Omental fat pad (tissue), 3 donors: ENCODE measurements at regions not wholly inside any gene's neighbourhood (a gene's known extent, or its start where the extent isn't known, plus 50 kb on each side); places are given as distances from the start of the nearest gene placed in this dataset.

ENCODE experiments used
- ATAC-seq: fragments of 150-250 bp; one replicate; pipeline ENCODE4 v1.9.1; 2016; ENCODE audit warnings: mild to moderate bottlenecking, moderate library complexity; ENCODE audit not compliant: low FRiP score
- DNase-seq: peaks from one replicate; pipeline ENCODE4 v3.0.0-alpha.2; 2019; ENCODE audit warnings: low spot score
- TF ChIP-seq, protein P1 (sequence below), 3 donors: fragments of 450-650 bp; IDR thresholded peaks; one replicate each; pipeline ENCODE4 v1.5.1; 2016 to 2017; ENCODE audit warnings: antibody characterized with exemption in 3 of 3, mild to moderate bottlenecking in 3 of 3, moderate library complexity in 2 of 3

DNA sequence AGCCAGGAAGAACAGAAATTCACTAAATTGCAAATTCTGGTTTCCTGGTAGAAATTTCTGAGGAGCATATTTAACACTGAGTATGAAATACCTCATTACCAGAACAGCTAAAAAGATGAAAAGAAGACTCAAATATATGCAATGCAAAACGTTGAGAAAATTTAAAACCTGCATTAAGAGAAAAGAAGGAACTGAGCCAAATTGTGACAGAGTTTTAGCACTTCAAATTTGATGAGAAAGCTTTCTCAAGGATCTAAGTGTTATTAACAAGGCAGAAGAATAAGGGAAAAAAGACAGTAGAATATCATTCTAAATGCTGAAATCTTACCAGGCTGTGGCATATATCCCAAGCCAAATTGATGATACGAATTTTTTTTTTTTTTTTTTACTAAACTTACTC is 443.0 kb downstream of the COL12A1 start:
- DNase-seq (no peak), ATAC-seq (no peak)

GRCh38 chr6:74757813-74758212 is 448.0 kb downstream of the COL12A1 start:
- DNase-seq (no peak), ATAC-seq (no peak)
- TF ChIP-seq, protein P1, sequence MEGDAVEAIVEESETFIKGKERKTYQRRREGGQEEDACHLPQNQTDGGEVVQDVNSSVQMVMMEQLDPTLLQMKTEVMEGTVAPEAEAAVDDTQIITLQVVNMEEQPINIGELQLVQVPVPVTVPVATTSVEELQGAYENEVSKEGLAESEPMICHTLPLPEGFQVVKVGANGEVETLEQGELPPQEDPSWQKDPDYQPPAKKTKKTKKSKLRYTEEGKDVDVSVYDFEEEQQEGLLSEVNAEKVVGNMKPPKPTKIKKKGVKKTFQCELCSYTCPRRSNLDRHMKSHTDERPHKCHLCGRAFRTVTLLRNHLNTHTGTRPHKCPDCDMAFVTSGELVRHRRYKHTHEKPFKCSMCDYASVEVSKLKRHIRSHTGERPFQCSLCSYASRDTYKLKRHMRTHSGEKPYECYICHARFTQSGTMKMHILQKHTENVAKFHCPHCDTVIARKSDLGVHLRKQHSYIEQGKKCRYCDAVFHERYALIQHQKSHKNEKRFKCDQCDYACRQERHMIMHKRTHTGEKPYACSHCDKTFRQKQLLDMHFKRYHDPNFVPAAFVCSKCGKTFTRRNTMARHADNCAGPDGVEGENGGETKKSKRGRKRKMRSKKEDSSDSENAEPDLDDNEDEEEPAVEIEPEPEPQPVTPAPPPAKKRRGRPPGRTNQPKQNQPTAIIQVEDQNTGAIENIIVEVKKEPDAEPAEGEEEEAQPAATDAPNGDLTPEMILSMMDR (IDR thresholded peaks at IDR 0.05), result no peak

More for the DNA sequence above, 443.0 kb downstream of the COL12A1 start:
- TF ChIP-seq, protein P1 (IDR thresholded peaks at IDR 0.05), result no peak

DNA sequence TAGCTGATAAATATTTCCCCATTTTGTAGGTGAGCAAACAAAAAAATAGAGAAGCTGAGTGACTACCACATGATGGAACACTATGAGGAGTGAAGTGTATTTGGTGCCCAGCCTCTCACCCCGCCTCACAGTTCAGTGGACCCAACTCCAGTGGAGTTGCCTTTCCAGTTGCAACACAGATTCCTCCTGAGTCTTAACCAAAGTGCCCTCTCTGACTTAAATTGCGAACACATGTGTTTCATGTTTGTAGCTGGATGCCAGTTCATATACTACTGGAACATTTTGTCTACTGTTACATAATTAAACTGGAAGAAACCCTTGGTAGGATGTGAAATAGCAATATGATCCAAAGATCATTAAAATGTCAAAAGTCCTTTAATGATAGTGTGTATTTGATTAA is 448.9 kb downstream of the COL12A1 start:
- TF ChIP-seq, protein P1 (IDR thresholded peaks at IDR 0.05), result no peak
- no peak for ATAC-seq
- no peak for DNase-seq

DNA sequence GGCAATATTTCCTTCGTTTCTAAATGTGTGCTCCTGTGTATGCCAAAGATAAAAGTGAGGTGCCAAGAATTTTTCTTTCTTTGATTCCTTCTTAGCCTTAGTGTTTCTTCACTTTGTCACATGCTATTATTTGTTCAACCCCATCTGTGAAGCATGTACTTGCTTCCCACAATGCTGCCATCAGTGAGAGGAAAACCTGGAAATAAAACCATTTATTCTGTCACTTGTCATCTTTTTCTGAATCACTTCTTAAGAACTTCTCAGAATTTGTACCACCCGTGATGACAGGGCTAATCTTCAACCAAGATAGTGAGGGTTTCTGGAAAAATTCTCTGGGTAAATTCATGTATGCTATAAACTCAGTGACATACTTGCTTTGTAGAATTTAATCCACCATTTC is 450.1 kb downstream of the COL12A1 start:
- ATAC-seq (no peak), DNase-seq (no peak)
- TF ChIP-seq, protein P1 (IDR thresholded peaks at IDR 0.05), result no peak

GRCh38 chr6:74755196-74755595 is 450.7 kb downstream of the COL12A1 start:
- no peak for ATAC-seq
- DNase-seq, result no peak
- TF ChIP-seq, protein P1 (IDR thresholded peaks at IDR 0.05), result no peak

DNA sequence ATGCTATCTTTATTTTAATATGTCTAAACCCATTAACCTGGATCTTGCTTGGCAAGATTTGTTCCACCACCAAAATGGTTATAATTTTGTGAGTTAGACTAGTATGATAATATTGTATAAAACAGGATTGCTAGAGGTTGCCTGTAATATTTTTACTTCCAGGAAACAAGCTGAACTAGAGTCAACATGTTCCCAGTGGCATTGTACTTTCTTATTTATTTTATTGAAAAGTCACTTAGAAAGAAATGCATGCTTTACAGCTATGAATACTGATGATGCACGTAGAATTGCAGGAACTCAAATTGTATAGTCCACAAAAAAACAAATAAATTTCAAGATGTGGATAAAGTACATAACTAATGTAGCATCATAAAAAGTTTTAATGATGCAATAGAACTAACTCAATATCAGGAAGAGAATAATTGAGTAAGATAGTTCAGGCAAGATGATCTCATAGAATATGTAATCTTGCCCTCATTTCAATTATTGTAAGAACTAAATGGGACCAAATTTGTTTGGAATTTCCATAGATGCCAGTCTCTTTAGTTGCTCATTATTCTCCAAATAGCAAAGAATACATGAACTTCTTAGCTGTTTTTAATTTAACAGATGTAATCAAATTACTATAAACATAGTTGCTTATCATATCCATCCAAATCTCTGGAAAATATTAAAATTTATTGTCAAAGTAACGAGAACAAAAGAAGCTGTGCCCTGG is 451.8 kb downstream of the COL12A1 start:
- TF ChIP-seq, protein P1 (IDR thresholded peaks at IDR 0.05), result no peak

GRCh38 chr6:74752303-74752702 is 453.6 kb downstream of the COL12A1 start:
- no peak for ATAC-seq
- DNase-seq, result no peak
- TF ChIP-seq, protein P1 (IDR thresholded peaks at IDR 0.05), result no peak

More for the DNA sequence above, 451.8 kb downstream of the COL12A1 start:
- no peak for ATAC-seq
- DNase-seq, result no peak
